Transverse colon (tissue), 4 donors: ENCODE measurements at regions not wholly inside any gene's neighbourhood (a gene's known extent, or its start where the extent isn't known, plus 50 kb on each side); places are given as distances from the start of the nearest gene placed in this dataset.

Source experiments
- CTCF ChIP-seq, 5 experiments: fragments of 200-600 bp in 3 of 5; fragments of 450-650 bp in 2 of 5; sonication (generic) in 3 of 5; IDR thresholded peaks; 1 replicate in 2 of 5; 2 replicates in 3 of 5; pipeline ENCODE4 v1.5.1; 2016 to 2017; ENCODE audit warnings: antibody characterized with exemption in 5 of 5, inconsistent platforms in 3 of 5, mild to moderate bottlenecking in 2 of 5, moderate library complexity in 1 of 5
- POLR2AphosphoS5 ChIP-seq, 3 donors: sonication (generic); formaldehyde crosslinking; IDR thresholded peaks; one replicate each; pipeline ENCODE4 v1.6.1; 2016; ENCODE audit warnings: antibody characterized with exemption in 3 of 3

DNA sequence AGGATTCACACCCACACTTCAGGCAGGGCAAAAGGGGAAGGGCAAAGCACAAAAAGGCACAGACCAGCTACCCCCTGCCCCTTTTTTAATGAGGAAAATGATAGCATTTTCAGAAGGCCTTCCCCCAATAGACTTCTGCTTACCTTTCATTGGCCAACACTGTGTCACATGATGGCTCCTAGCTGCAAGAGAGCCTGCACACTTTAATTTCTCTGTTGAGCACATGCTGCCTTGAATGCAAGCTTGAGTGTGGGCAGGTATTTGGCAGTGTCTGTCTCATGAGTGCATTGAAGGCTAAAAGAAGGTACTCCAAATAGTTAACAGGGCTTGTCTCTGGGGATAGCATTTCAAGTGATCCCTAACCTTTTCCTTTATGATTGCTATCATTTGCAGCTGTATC lies 175.4 kb upstream of the NFE2L3 start:
- no peak for TF ChIP-seq CTCF (IDR thresholded peaks at IDR 0.05)
- TF ChIP-seq POLR2AphosphoS5 (IDR thresholded peaks at IDR 0.05): no peak
